H1 (cell line): ENCODE measurements at regions not wholly inside any gene's neighbourhood (a gene's known extent, or its start where the extent isn't known, plus 50 kb on each side); places are given as distances from the start of the nearest gene placed in this dataset.

Experiments
- CTCF ChIA-PET: fragments of 300-600 bp; sonication (Branson Sonifier 250); formaldehyde crosslinking; loops from one replicate; lab custom pipeline; 2021; ENCODE audit not compliant: partially characterized antibody; lab: Charles Lee
- POLR2A ChIA-PET: fragments of 300-600 bp; sonication (Branson Sonifier 250); formaldehyde crosslinking; loops from one replicate; lab custom pipeline; 2021; ENCODE audit warnings: inconsistent platforms; ENCODE audit not compliant: partially characterized antibody; lab: Charles Lee
- DNase-seq, 2 experiments: peaks; one replicate each; pipeline versions ENCODE4 v3.0.0 to v3.0.0-alpha.2; 2010 to 2022; ENCODE audit warnings: low spot score in 2 of 2, low read depth in 1 of 2, mixed read lengths in 1 of 2
- FAIRE-seq: peaks from 2 replicates; lab custom pipeline; 2011; peaks lifted over from hg19 to GRCh38; lab: Jason Lieb, UNC
- H2AFZ ChIP-seq: 2 replicates; pipeline ENCODE4 v1.8.1; 2012; ENCODE audit warnings: low read length, inconsistent platforms
- H2AK5ac ChIP-seq: 2 replicates; pipeline ENCODE4 v1.6.1; 2013; ENCODE audit warnings: low read depth, low read length
- H2BK120ac ChIP-seq: replicated peaks from 2 replicates; pipeline ENCODE3; 2013; ENCODE audit warnings: low read depth, low read length, inconsistent platforms
- H2BK12ac ChIP-seq: 2 replicates; pipeline ENCODE4 v1.6.1; 2013; ENCODE audit warnings: low read depth, low read length
- H2BK15ac ChIP-seq: 2 replicates; pipeline ENCODE4 v1.6.1; 2013; ENCODE audit warnings: low read length
- H2BK20ac ChIP-seq: 2 replicates; pipeline ENCODE4 v1.6.1; 2013; ENCODE audit warnings: low read length
- H2BK5ac ChIP-seq: 2 replicates; pipeline ENCODE4 v1.6.1; 2013; ENCODE audit warnings: low read depth, low read length
- H3K14ac ChIP-seq: 2 replicates; pipeline ENCODE4 v1.6.1; 2013; ENCODE audit warnings: inconsistent platforms; ENCODE audit not compliant: insufficient read length
- H3K18ac ChIP-seq: 2 replicates; pipeline ENCODE4 v1.6.1; 2013; ENCODE audit warnings: low read length; ENCODE audit errors: extremely low read depth
- H3K23ac ChIP-seq: 2 replicates; pipeline ENCODE4 v1.6.1; 2013; ENCODE audit warnings: inconsistent platforms; ENCODE audit not compliant: insufficient read length
- H3K23me2 ChIP-seq: 2 replicates; pipeline ENCODE4 v1.6.1; 2013; ENCODE audit warnings: low read depth, low read length
- H3K27ac ChIP-seq: 2 replicates; pipeline ENCODE4 v1.6.1; 2011; ENCODE audit warnings: low read depth, low read length, inconsistent platforms
- H3K27me3 ChIP-seq, 4 experiments: replicated peaks in 1 of 4; 1 replicate in 1 of 4; 2 replicates in 3 of 4; pipeline versions ENCODE4 v1.6.1 to v1.8.1; 2011 to 2013; ENCODE audit warnings: low read length in 3 of 4, mild to moderate bottlenecking in 3 of 4, inconsistent platforms in 2 of 4, mixed read lengths in 2 of 4, moderate library complexity in 1 of 4; ENCODE audit not compliant: control insufficient read depth in 3 of 4, insufficient read depth in 3 of 4; ENCODE audit errors: extremely low read depth in 1 of 4
- H3K36me3 ChIP-seq, 4 experiments: 2 replicates each; pipeline versions ENCODE4 v1.6.1 to v1.8.1; 2011 to 2013; ENCODE audit warnings: mild to moderate bottlenecking in 4 of 4, low read length in 3 of 4, moderate library complexity in 2 of 4, control low read depth in 1 of 4, inconsistent platforms in 1 of 4; ENCODE audit not compliant: insufficient read depth in 4 of 4, control insufficient read depth in 2 of 4
- H3K4ac ChIP-seq: replicated peaks from 2 replicates; pipeline ENCODE3; 2013; ENCODE audit warnings: low read length, low read depth, mixed read lengths, inconsistent platforms; ENCODE audit not compliant: insufficient read length
- H3K4me1 ChIP-seq, 4 experiments: replicated peaks in 1 of 4; 1 replicate in 1 of 4; 2 replicates in 3 of 4; pipeline versions ENCODE4 v1.6.1 to v1.8.1; 2011 to 2013; ENCODE audit warnings: low read length in 3 of 4, inconsistent platforms in 2 of 4, mixed read lengths in 1 of 4; ENCODE audit not compliant: insufficient read depth in 4 of 4, control insufficient read depth in 3 of 4
- H3K4me2 ChIP-seq, 2 experiments: 2 replicates each; pipeline versions ENCODE4 v1.6.1 to v1.8.1; 2011 to 2013; ENCODE audit warnings: low read depth in 2 of 2, low read length in 2 of 2, control low read depth in 1 of 2, inconsistent platforms in 1 of 2, mild to moderate bottlenecking in 1 of 2; ENCODE audit not compliant: insufficient read depth in 1 of 2
- H3K4me3 ChIP-seq, 4 experiments: fragments of 200-600, 300-600 bp in 1 of 4; sonication (generic), shearing (Covaris generic), sonication (Bioruptor Twin) in 1 of 4; 2 replicates each; pipeline versions ENCODE4 v1.5.1 to v1.8.1; 2011 to 2016; ENCODE audit warnings: low read length in 4 of 4, low read depth in 3 of 4, control low read depth in 2 of 4, inconsistent platforms in 2 of 4, mild to moderate bottlenecking in 2 of 4, mixed read lengths in 1 of 4, moderate library complexity in 1 of 4; ENCODE audit not compliant: insufficient read depth in 2 of 4; ENCODE audit errors: extremely low read depth in 1 of 4
- H3K56ac ChIP-seq: replicated peaks from 2 replicates; pipeline ENCODE3; 2013; ENCODE audit warnings: low read depth, mild to moderate bottlenecking, mixed read lengths, low read length, inconsistent platforms; ENCODE audit not compliant: insufficient read length
- H3K79me1 ChIP-seq: 2 replicates; pipeline ENCODE4 v1.6.1; 2013; ENCODE audit warnings: low read depth, low read length, control low read depth
- H3K79me2 ChIP-seq, 2 experiments: 2 replicates each; pipeline versions ENCODE4 v1.6.1 to v1.8.1; 2012 to 2013; ENCODE audit warnings: low read length in 2 of 2, mild to moderate bottlenecking in 2 of 2, inconsistent platforms in 1 of 2; ENCODE audit not compliant: insufficient read depth in 2 of 2, control insufficient read depth in 1 of 2
- H3K9ac ChIP-seq, 4 experiments: replicated peaks in 1 of 4; 1 replicate in 1 of 4; 2 replicates in 3 of 4; pipeline versions ENCODE4 v1.6.1 to v1.8.1; 2011 to 2013; ENCODE audit warnings: low read depth in 3 of 4, low read length in 3 of 4, control low read depth in 2 of 4, mild to moderate bottlenecking in 2 of 4, moderate library complexity in 2 of 4, inconsistent platforms in 1 of 4; ENCODE audit errors: extremely low read depth in 1 of 4
- H3K9me3 ChIP-seq, 2 experiments: 2 replicates each; pipeline versions ENCODE4 v1.6.1 to v1.8.1; 2012 to 2013; ENCODE audit warnings: mild to moderate bottlenecking in 2 of 2, moderate library complexity in 2 of 2, control low read depth in 1 of 2, inconsistent platforms in 1 of 2, low read depth in 1 of 2, low read length in 1 of 2, mixed read lengths in 1 of 2; ENCODE audit not compliant: insufficient read depth in 2 of 2
- H4K20me1 ChIP-seq, 2 experiments: replicated peaks in 1 of 2; 2 replicates each; pipeline versions ENCODE3 to v1.8.1; 2011 to 2013; ENCODE audit warnings: inconsistent platforms in 2 of 2, low read length in 2 of 2, mild to moderate bottlenecking in 1 of 2; ENCODE audit not compliant: insufficient read depth in 2 of 2, control insufficient read depth in 1 of 2
- H4K5ac ChIP-seq: 2 replicates; pipeline ENCODE4 v1.6.1; 2013; ENCODE audit warnings: low read length, low read depth, mixed read lengths, inconsistent platforms; ENCODE audit not compliant: insufficient read length
- H4K8ac ChIP-seq: 2 replicates; pipeline ENCODE4 v1.8.0; 2013; ENCODE audit warnings: mild to moderate bottlenecking, moderate library complexity, low read length, inconsistent platforms; ENCODE audit not compliant: insufficient read depth; ENCODE audit errors: extremely low read depth
- H4K91ac ChIP-seq: replicated peaks from 2 replicates; pipeline ENCODE3; 2013; ENCODE audit warnings: low read length, mixed read lengths, inconsistent platforms; ENCODE audit not compliant: insufficient read length
- ATF2 ChIP-seq: IDR thresholded peaks from 2 replicates; pipeline ENCODE4 v1.6.1; 2012; ENCODE audit warnings: low read length, inconsistent platforms
- CEBPB ChIP-seq: IDR thresholded peaks from 2 replicates; pipeline ENCODE4 v1.6.1; 2012; ENCODE audit warnings: low read depth, low read length
- CHD2 ChIP-seq: IDR thresholded peaks from 2 replicates; pipeline ENCODE4 v1.6.1; 2012; ENCODE audit warnings: low read length, improper control_type of control experiment
- NRF1 ChIP-seq: IDR thresholded peaks from 2 replicates; pipeline ENCODE4 v1.6.1; 2011; ENCODE audit warnings: mild to moderate bottlenecking, low read depth, low read length, improper control_type of control experiment
- SAP30 ChIP-seq: fragments of 300-600 bp; sonication (generic); IDR thresholded peaks from 2 replicates; pipeline ENCODE4 v1.7.1; 2012; ENCODE audit warnings: low read length, moderate library complexity, mild to moderate bottlenecking, inconsistent platforms; ENCODE audit not compliant: insufficient read depth, insufficient replicate concordance
- SIN3A ChIP-seq, 2 experiments: IDR thresholded peaks in 1 of 2; conservative IDR thresholded peaks in 1 of 2; 2 replicates each; pipeline ENCODE4 v1.6.1; 2011 to 2012; ENCODE audit warnings: low read length in 2 of 2, improper control_type of control experiment in 1 of 2, low read depth in 1 of 2, mild to moderate bottlenecking in 1 of 2
- SP4 ChIP-seq: IDR thresholded peaks from 2 replicates; pipeline ENCODE4 v1.6.1; 2012; ENCODE audit warnings: low read length, inconsistent platforms
- TAF1 ChIP-seq: IDR thresholded peaks from 2 replicates; pipeline ENCODE4 v1.6.1; 2011; ENCODE audit warnings: mild to moderate bottlenecking, low read depth, low read length
- TAF7 ChIP-seq: optimal IDR thresholded peaks from 2 replicates; pipeline ENCODE3; 2011; ENCODE audit warnings: low read depth, mild to moderate bottlenecking, inconsistent platforms, low read length, moderate library complexity, borderline replicate concordance
- TCF12 ChIP-seq: IDR thresholded peaks from 2 replicates; pipeline ENCODE4 v1.6.1; 2011; ENCODE audit warnings: low read depth, mild to moderate bottlenecking, low read length
- WGBS, 2 experiments: shearing (Covaris generic) in 1 of 2; methylation state at CpG; one replicate each; pipeline versions ENCODE4 v1.1.6 to v1.1.7; 2013 to 2015; ENCODE audit warnings: low lambda C conversion rate in 2 of 2, mixed read lengths in 2 of 2, inconsistent platforms in 1 of 2, low coverage in 1 of 2, missing lambda C conversion rate in 1 of 2; ENCODE audit not compliant: insufficient replicate concordance in 2 of 2, insufficient coverage in 1 of 2, insufficient read length in 1 of 2; ENCODE audit errors: extremely low coverage in 1 of 2, missing lambda C conversion rate in 1 of 2; 5-methylcytosine and 5-hydroxymethylcytosine counted together

DNA sequence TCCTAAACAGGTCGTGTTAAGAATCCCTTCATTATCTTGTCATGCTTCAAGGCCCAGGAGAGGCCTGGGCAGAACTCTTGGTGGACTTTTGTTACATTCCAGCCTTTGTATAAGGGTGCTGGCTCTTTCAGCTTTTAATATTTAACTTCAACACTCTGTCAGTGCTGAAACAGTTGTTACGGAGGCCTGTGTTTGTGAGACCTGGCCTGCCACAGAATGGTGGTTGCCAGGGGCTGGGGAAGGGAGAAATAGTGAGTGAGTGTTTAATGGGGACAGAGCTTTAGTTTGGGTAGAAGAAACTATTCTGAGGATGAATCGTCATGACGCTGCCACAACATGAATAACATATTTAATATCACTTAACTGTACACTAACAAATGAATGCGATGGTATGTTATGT lies 1027.6 kb upstream of the PRKX start:
- Histone ChIP-seq H2BK12ac (no peak overlapping the region), H3K27ac (no peak overlapping the region), H3K4me2 (no peak overlapping the region), H3K36me3 (no peaks in the 10 kb centered on the region), H2BK20ac (no peak overlapping the region), H2BK120ac (no peak overlapping the region), H4K91ac (no peak overlapping the region), H4K20me1 (no peaks in the 10 kb centered on the region), H3K14ac (no peak overlapping the region), H3K23me2 (no peaks in the 10 kb centered on the region), H3K9ac (no peak overlapping the region), H3K79me1 (no peaks in the 10 kb centered on the region), H2BK5ac (no peak overlapping the region), H2AFZ (no peak overlapping the region), H3K4me3 (no peak overlapping the region), H4K8ac (no peak overlapping the region), H3K79me2 (no peaks in the 10 kb centered on the region), H3K4me1 (no peaks in the 10 kb centered on the region), H2AK5ac (no peak overlapping the region), H3K9me3 (no peaks in the 10 kb centered on the region), H3K23ac (no peak overlapping the region), H3K18ac (no peak overlapping the region), H3K27me3 (no peaks in the 10 kb centered on the region), H3K4ac (no peak overlapping the region), H3K56ac (no peak overlapping the region), H2BK15ac (no peak overlapping the region), H4K5ac (no peak overlapping the region)
- DNase-seq: no peak
- CTCF ChIA-PET: no interaction called here
- 95% methylated on average over 5 of the region's 5 CpGs; no CpG with 5 or more reads in 1 of the 2 experiments for WGBS, 2 experiments
- POLR2A ChIA-PET: no interaction called here
- no peak for FAIRE-seq
- no peak for TF ChIP-seq CHD2
- TF ChIP-seq TAF1: no peak
- TF ChIP-seq NRF1: no peak
- no peak for TF ChIP-seq SIN3A (conservative IDR thresholded peaks at IDR 0.05 in 1 of 2, IDR thresholded peaks at IDR 0.05 in 1 of 2; ENCODE audit: low read depth in 1 of 2, low read length in 2 of 2)
- no peak for TF ChIP-seq SAP30
- no peak for TF ChIP-seq ATF2
- no peak for TF ChIP-seq TCF12
- TF ChIP-seq TAF7: no peak
- TF ChIP-seq CEBPB: no peak
- no peak for TF ChIP-seq SP4
